ENCODE measurements at regions not wholly inside any gene's neighbourhood (a gene's known extent, or its start where the extent isn't known, plus 50 kb on each side); places are given as distances from the start of the nearest gene placed in this dataset.

- TF ChIP-seq CTCF (conservative IDR thresholded peaks at IDR 0.05; ENCODE audit: low read length): no peak
- no peak for TF ChIP-seq EZH2phosphoT487 (IDR thresholded peaks at IDR 0.05; ENCODE audit: borderline replicate concordance, low read depth, low read length)
Measured at GRCh38 chr2:63678085-63678484, 89.3 kb downstream of the MDH1 start.

All from OCI-LY7 (cell line).